ENCODE measurements at regions not wholly inside any gene's neighbourhood (a gene's known extent, or its start where the extent isn't known, plus 50 kb on each side); places are given as distances from the start of the nearest gene placed in this dataset.

DNA sequence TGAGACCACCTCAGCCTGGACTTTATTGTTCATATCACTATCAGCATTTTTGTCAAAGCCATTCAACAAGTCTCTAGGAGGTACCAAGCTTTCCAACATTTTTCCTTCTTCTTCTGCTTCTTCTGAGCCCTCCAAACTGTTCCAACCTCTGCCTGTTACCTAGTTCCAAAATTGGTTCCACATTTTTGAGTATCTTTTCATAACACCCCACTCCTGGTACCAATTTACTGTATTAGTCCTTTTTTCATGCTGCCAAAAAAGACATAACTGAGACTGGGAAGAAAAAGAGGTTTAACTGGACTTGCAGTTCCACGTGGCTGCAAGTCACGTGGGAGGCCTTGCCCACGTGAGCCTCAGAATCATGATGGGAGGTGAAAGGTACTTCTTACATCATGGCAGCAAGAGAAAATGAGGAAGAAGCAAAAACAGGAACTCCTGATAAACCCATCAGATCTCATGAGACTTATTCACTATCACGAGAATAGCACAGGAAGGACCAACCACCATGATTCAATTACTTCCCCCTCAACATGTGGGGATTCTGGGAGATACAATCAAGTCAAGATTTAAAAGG lies 215.1 kb downstream of the PCDH17 start (continued):
- TF ChIP-seq, protein P1, sequence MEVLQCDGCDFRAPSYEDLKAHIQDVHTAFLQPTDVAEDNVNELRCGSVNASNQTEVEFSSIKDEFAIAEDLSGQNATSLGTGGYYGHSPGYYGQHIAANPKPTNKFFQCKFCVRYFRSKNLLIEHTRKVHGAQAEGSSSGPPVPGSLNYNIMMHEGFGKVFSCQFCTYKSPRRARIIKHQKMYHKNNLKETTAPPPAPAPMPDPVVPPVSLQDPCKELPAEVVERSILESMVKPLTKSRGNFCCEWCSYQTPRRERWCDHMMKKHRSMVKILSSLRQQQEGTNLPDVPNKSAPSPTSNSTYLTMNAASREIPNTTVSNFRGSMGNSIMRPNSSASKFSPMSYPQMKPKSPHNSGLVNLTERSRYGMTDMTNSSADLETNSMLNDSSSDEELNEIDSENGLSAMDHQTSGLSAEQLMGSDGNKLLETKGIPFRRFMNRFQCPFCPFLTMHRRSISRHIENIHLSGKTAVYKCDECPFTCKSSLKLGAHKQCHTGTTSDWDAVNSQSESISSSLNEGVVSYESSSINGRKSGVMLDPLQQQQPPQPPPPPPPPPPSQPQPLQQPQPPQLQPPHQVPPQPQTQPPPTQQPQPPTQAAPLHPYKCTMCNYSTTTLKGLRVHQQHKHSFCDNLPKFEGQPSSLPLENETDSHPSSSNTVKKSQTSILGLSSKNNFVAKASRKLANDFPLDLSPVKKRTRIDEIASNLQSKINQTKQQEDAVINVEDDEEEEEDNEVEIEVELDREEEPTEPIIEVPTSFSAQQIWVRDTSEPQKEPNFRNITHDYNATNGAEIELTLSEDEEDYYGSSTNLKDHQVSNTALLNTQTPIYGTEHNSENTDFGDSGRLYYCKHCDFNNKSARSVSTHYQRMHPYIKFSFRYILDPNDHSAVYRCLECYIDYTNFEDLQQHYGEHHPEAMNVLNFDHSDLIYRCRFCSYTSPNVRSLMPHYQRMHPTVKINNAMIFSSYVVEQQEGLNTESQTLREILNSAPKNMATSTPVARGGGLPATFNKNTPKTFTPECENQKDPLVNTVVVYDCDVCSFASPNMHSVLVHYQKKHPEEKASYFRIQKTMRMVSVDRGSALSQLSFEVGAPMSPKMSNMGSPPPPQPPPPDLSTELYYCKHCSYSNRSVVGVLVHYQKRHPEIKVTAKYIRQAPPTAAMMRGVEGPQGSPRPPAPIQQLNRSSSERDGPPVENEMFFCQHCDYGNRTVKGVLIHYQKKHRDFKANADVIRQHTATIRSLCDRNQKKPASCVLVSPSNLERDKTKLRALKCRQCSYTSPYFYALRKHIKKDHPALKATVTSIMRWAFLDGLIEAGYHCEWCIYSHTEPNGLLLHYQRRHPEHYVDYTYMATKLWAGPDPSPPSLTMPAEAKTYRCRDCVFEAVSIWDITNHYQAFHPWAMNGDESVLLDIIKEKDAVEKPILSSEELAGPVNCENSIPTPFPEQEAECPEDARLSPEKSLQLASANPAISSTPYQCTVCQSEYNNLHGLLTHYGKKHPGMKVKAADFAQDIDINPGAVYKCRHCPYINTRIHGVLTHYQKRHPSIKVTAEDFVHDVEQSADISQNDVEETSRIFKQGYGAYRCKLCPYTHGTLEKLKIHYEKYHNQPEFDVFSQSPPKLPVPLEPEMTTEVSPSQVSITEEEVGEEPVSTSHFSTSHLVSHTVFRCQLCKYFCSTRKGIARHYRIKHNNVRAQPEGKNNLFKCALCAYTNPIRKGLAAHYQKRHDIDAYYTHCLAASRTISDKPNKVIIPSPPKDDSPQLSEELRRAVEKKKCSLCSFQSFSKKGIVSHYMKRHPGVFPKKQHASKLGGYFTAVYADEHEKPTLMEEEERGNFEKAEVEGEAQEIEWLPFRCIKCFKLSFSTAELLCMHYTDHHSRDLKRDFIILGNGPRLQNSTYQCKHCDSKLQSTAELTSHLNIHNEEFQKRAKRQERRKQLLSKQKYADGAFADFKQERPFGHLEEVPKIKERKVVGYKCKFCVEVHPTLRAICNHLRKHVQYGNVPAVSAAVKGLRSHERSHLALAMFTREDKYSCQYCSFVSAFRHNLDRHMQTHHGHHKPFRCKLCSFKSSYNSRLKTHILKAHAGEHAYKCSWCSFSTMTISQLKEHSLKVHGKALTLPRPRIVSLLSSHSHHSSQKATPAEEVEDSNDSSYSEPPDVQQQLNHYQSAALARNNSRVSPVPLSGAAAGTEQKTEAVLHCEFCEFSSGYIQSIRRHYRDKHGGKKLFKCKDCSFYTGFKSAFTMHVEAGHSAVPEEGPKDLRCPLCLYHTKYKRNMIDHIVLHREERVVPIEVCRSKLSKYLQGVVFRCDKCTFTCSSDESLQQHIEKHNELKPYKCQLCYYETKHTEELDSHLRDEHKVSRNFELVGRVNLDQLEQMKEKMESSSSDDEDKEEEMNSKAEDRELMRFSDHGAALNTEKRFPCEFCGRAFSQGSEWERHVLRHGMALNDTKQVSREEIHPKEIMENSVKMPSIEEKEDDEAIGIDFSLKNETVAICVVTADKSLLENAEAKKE (CRISPR knock-in tag; IDR thresholded peaks at IDR 0.05): no peak
- no peak for TF ChIP-seq ZNF331 (CRISPR knock-in tag; IDR thresholded peaks at IDR 0.05; ENCODE audit: low read depth)
- TF ChIP-seq NANOG (IDR thresholded peaks at IDR 0.05; ENCODE audit: borderline replicate concordance): no peak
- TF ChIP-seq JUNB (IDR thresholded peaks at IDR 0.05; ENCODE audit: unreplicated experiment): no peak
- no peak for TF ChIP-seq ZNF114 (CRISPR knock-in tag; IDR thresholded peaks at IDR 0.05)
- TF ChIP-seq POLR2AphosphoS5 (IDR thresholded peaks at IDR 0.05; ENCODE audit: low read depth): no peak
- TF ChIP-seq, protein P2, sequence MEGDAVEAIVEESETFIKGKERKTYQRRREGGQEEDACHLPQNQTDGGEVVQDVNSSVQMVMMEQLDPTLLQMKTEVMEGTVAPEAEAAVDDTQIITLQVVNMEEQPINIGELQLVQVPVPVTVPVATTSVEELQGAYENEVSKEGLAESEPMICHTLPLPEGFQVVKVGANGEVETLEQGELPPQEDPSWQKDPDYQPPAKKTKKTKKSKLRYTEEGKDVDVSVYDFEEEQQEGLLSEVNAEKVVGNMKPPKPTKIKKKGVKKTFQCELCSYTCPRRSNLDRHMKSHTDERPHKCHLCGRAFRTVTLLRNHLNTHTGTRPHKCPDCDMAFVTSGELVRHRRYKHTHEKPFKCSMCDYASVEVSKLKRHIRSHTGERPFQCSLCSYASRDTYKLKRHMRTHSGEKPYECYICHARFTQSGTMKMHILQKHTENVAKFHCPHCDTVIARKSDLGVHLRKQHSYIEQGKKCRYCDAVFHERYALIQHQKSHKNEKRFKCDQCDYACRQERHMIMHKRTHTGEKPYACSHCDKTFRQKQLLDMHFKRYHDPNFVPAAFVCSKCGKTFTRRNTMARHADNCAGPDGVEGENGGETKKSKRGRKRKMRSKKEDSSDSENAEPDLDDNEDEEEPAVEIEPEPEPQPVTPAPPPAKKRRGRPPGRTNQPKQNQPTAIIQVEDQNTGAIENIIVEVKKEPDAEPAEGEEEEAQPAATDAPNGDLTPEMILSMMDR (conservative IDR thresholded peaks at IDR 0.05; ENCODE audit: low read depth in 2 of 2): no peak

DNA sequence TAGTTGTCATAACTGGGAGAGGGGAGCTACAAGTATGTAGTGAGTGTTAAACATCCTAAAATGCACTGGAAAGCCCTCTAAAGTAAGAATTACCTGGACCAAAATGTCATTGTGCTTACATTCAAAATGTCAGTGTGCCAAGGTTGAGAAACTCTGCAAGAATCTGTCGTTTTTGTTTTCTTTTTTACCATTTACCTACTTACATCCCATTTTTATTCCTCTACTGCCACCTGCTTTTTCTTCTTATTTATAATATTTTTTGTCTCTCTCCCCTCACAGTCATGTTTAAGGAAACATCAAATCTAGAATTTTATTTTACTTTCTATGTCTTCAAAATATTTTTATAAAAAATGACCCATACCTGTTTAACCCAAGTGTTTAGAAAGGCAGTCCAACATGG lies 226.4 kb downstream of the PCDH17 start:
- no peak overlapping the region for H3K27ac Mint-ChIP-seq
- no peak for TF ChIP-seq JUNB (IDR thresholded peaks at IDR 0.05; ENCODE audit: unreplicated experiment)
- TF ChIP-seq, protein P1 (CRISPR knock-in tag; IDR thresholded peaks at IDR 0.05): no peak

More for the DNA sequence above, 226.4 kb downstream of the PCDH17 start:
- Histone ChIP-seq H3K79me2 (replicated peaks; ENCODE audit: insufficient read depth) (no peaks in the 10 kb centered on the region), H4K20me1 (replicated peaks; ENCODE audit: insufficient read depth) (no peaks in the 10 kb centered on the region), H3K27me3 (ENCODE audit: insufficient read depth) (no peaks in the 10 kb centered on the region), H3K36me3 (ENCODE audit: insufficient read depth) (no peaks in the 10 kb centered on the region), H3K4me2 (no peak overlapping the region), H3K27ac (ENCODE audit: low read depth) (no peak overlapping the region), H2AFZ (no peak overlapping the region), H3K9me2 (ENCODE audit: insufficient read depth) (no peaks in the 10 kb centered on the region), H3F3A (replicated peaks; ENCODE audit: low read depth) (no peaks in the 10 kb centered on the region), H3K4me1 (ENCODE audit: insufficient read depth) (peaks cover 10% of the 10 kb centered on the region; the same call in 1 of the 2 replicates), H3K4me3 (no peak overlapping the region)
- peaks cover 6% of the 10 kb centered on the region; the same call in 2 of the 3 replicates for H3K4me1 Mint-ChIP-seq
- H3K9me3 Mint-ChIP-seq: no peaks in the 10 kb centered on the region
- DNase-seq (ENCODE audit: low spot score) (no peak), ATAC-seq (no peak)
- H3K36me3 Mint-ChIP-seq (ENCODE audit: low read depth): no peaks in the 10 kb centered on the region
- no peak overlapping the region for H3K4me3 Mint-ChIP-seq
- H3K27me3 Mint-ChIP-seq (ENCODE audit: insufficient read depth, low read depth, poor library complexity): no peaks in the 10 kb centered on the region

Measured in GM23338 (cell line).